H7 (cell line): ENCODE measurements at regions not wholly inside any gene's neighbourhood (a gene's known extent, or its start where the extent isn't known, plus 50 kb on each side); places are given as distances from the start of the nearest gene placed in this dataset.

Source experiments
- DNase-seq: peaks from one replicate; pipeline ENCODE4 v3.0.0; 2012
- H3K27me3 ChIP-seq: 2 replicates; pipeline ENCODE4 v1.6.0; 2011; ENCODE audit warnings: mild to moderate bottlenecking, low read length; ENCODE audit not compliant: control insufficient read depth, insufficient read depth
- H3K36me3 ChIP-seq: replicated peaks from 2 replicates; pipeline ENCODE4 v1.5.1; 2011; ENCODE audit warnings: low read length; ENCODE audit not compliant: control insufficient read depth, insufficient read depth
- H3K4me3 ChIP-seq: 2 replicates; pipeline ENCODE4 v1.5.1; 2011; ENCODE audit warnings: low read depth, mild to moderate bottlenecking, control low read depth, low read length, moderate library complexity; ENCODE audit not compliant: insufficient read depth

DNA sequence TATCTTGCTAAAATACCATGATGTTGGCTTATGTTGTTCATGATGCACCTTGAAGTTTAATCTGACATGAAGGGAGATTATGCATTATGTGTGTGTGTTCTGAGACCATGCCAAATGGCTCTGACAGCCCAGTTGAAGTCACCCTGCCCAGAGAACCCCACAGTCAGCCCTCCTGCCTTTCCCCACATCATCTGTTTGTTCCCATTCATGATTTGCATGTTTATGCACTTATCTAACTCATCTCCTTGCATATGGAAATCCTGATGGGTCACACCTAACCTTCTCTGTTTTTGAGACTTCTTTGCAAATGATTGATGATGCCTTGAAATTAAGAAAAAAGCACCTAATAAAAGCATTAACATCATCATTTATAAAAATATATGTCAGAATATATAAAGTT, 752.2 kb downstream of the GALR1 start:
- no peak for DNase-seq
- no peak overlapping the region for H3K4me3 ChIP-seq
- H3K36me3 ChIP-seq: no peaks in the 10 kb centered on the region
- H3K27me3 ChIP-seq: no peaks in the 10 kb centered on the region

DNA sequence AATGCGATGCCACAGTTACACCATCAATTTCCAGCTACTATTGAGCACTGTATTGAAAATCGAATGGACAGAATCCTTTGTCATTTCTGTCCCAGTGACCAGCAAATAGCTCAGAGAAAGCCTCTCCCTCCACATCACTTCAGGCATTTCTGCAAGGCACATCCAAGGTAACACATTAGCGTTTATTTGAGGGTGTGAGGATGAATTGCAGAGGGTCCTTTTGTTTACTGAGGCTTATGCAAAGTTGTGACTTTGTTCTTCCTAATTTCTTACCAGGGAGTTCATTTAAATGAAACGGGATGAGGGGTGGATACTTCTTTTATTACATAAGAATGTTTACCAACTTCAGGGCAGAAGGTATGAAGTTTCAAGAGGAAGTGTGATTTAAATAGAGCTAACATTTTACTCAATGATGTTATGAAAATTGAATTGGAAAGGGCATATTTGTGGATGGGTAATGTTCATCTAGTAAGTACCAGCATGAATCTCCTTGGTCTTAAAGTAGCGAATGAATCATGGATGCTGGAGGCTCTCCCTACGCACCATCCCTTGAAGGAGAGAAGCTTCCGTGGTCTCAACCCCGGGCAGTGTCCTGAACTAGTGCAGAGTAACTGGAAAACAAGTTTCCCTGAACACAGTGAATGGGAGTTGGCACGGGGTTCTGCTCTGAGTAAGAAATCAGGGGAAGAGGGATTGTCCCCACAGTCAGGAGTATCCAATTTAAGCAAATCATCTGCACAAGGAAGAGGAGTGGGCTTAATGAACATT, 756.5 kb downstream of the GALR1 start:
- Histone ChIP-seq H3K36me3 (no peaks in the 10 kb centered on the region), H3K27me3 (no peaks in the 10 kb centered on the region), H3K4me3 (no peak overlapping the region)
- peak; percentile 60 for DNase-seq

DNA sequence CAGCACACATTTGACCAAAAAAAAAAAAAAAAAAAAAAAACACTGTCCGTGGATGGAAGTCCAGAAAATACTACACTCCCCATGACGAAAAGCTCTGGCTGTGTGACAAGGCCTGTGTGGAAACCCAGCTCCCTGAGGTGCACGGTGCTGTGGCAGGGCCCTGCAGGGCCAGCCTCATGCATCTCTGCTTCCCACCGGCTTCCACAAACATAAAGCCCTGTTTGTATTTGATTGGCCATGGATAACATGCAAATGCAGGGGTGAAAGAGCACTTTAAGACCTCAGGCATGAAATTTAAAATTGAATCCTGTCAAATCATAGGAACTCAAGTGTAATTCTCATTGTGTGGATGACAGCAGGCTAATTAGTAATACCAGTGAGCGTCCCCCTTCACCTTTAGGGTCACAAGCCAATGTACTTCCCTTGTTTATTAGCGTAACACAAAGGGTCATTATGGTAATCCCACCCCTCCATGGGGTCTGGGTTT, 757.2 kb downstream of the GALR1 start:
- DNase-seq: peak; percentile 49
- Histone ChIP-seq H3K4me3 (no peak overlapping the region), H3K27me3 (no peaks in the 10 kb centered on the region), H3K36me3 (no peaks in the 10 kb centered on the region)

DNA sequence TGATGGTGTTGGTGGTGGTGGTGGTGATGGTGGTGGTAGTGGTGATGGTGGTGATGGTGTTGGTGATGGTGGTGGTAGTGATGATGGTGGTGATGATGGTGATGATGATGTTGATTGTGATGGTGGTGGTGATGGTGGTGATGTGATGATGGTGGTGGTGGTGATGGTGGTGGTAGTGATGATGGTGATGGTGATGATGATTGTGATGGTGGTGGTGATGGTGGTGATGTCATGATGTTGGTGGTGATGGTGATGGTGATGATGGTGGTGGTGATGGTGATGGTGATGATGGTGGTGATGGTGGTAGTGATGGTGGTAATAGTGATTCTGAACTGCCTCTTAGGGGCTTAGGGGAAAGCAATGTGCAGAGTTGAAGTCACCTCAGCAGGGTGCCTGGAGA, 760.7 kb downstream of the GALR1 start:
- DNase-seq: no peak
- H3K4me3 ChIP-seq: no peak overlapping the region
- H3K36me3 ChIP-seq: no peaks in the 10 kb centered on the region
- H3K27me3 ChIP-seq: no peaks in the 10 kb centered on the region

DNA sequence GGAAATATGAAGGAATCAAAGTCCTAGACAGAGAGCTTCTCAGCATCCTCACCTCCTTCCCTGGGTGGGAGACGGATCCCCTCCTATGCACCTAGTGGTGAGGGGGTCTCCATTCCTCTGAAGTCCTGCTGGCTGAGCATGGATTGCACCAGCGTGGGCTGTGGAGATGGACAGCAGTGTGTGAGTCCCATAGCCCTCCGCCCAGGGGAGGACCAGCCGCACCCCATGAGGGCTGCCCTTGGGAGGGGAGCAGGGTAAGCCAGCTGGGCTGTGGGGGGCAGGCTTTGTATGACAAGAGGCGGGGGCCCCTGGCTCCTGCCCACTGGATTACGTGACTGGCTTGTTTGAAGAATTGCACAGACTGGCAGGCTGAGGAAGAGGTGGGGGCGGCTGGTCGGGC, 768.2 kb downstream of the GALR1 start:
- Histone ChIP-seq H3K36me3 (no peaks in the 10 kb centered on the region), H3K4me3 (no peak overlapping the region), H3K27me3 (peaks cover 13% of the 10 kb centered on the region)
- no peak for DNase-seq

DNA sequence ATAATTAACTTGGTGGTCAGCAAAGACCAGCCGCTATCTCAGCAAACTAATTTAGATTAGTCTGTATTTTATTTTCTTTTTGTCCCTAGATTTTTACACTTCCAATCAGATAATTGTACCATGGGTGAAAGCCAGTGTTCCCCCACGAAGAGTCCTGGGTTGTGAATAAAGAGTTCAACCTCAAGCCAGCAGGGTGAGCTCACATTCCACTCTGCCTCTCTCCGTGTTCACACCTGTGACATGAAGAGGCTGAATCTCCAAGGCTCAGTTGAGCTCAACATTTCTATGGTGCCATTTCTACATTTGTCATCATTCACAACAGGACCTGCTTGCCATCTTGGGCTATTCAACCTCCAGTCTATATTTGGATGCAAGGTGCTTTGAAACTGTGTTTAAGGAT, 771.5 kb downstream of the GALR1 start:
- H3K27me3 ChIP-seq: peaks cover 11% of the 10 kb centered on the region
- peak; percentile 70 for DNase-seq

DNA sequence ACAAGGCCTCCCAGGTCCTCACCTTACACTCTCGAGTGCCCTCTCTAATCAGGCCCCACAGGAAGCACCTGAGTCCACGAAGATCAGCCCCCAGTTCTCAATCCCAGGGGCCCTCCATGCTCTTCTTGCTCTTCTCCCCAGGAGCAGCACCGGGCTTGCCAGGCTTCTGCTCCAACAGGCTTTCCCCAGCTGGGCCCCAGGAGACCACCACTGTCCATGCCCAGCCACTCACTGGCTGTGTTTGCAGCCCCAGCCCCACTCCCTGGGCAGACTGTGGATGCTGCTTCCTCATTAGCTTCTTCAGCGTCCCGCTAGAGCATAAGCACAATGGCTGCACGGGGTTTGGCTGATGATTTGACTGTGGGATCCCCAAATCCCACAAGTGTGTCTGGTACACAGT, 781.9 kb downstream of the GALR1 start:
- DNase-seq: no peak

More for the DNA sequence above, 771.5 kb downstream of the GALR1 start:
- no peak overlapping the region for H3K4me3 ChIP-seq
- H3K36me3 ChIP-seq: no peaks in the 10 kb centered on the region

DNA sequence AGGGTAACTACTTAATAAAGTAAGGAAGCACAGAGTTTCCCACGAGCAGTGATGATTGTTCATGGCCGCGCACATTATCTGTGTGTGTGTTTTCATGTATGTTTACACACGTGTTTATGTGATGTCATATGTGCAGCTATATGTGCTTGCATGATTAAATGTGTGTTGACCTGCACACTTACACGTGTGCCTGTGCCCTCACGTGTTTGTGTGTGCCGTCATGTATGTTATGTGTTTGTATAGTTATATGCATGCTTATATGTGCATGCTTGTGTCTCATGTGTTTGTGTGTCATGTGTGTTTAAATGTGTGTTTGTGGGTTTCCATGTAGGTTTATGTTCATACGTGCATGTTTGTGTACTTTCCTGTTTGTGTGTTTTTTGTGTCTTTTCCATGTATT, 782.3 kb downstream of the GALR1 start:
- no peaks in the 10 kb centered on the region for H3K27me3 ChIP-seq
- no peaks in the 10 kb centered on the region for H3K36me3 ChIP-seq
- H3K4me3 ChIP-seq: no peak overlapping the region
- no peak for DNase-seq

More for the DNA sequence above, 781.9 kb downstream of the GALR1 start:
- Histone ChIP-seq H3K4me3 (no peak overlapping the region), H3K27me3 (no peaks in the 10 kb centered on the region), H3K36me3 (no peaks in the 10 kb centered on the region)

DNA sequence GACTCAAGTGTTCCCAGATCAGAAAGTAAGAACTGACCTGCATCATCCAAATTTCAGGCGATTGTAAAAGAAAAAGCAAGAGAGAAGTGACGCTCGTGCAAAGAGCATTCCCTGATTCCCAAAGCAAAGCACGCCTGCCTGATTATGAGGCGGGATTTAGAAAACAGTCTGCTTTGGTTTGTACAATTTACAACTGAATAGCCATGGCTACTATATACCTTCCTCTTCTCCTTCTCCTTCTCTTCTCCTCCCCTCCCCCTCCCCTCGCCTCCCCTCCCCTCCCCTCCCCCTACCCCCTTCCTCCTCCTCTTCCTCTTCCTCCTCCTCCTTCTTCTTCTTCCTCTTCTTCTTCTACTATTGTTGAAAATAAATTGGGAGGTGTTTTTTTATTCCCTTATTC, 782.9 kb downstream of the GALR1 start:
- Histone ChIP-seq H3K27me3 (no peaks in the 10 kb centered on the region), H3K36me3 (no peaks in the 10 kb centered on the region), H3K4me3 (no peak overlapping the region)
- no peak for DNase-seq

DNA sequence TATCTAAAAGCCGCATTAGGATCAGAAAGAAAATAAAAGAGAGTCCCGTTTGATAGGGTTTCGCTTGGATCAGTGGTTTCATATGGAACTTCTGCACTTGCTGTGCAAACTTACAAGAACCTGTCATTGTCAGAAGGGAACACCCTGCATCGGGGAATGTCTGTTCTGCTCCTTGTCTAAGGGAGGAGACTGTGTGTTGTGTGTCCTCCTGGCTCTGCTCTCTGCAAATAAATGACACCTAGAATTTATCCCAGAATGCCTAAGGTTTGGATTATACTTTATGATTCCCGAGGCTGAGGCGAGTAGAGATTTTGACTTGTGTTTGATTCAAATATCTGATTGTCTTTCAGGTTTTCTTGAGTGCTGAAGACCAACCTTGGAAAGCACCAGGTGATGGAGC, 785.1 kb downstream of the GALR1 start:
- Histone ChIP-seq H3K36me3 (no peaks in the 10 kb centered on the region), H3K4me3 (no peak overlapping the region), H3K27me3 (no peaks in the 10 kb centered on the region)
- DNase-seq: no peak

DNA sequence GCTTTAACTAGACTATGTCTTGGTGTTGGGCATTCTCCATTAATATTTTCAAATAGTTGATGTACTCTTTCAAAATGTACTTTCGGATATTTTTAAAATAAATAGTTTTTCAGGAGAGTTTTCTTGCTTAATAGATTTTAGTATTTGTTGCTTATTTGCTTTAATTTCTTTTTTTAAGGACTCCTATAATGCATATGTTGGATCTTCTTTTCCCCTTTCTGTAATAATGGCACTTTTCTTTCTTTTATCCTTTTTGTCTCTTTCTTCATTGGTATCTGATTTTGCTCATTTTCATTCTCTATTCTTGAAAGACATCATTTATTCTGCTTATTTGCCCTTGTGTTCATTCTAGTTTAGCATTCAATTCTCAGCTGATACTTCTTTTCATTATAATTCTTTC, 791.6 kb downstream of the GALR1 start:
- Histone ChIP-seq H3K27me3 (no peaks in the 10 kb centered on the region), H3K36me3 (no peaks in the 10 kb centered on the region)

DNA sequence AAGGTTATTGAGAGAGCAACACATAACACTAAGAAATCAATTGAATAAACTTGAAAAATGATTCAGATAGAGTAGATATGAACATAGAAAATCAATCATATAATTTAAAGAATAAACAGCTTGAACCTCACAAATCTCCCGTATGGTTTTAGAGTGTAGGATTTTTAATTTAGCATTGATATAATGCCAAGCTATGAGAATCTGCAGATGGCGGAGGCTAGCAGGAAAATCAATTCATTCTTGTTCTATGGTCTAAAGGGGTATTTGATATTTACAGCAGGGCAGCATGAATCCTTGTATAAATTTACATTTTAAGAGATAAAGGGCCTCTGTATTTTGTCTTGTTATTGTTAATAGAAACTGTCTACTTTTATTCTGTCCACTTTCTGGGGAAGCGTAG, 797.0 kb downstream of the GALR1 start:
- H3K4me3 ChIP-seq: no peak overlapping the region
- no peaks in the 10 kb centered on the region for H3K27me3 ChIP-seq
- DNase-seq: no peak
- no peaks in the 10 kb centered on the region for H3K36me3 ChIP-seq

More for the DNA sequence above, 791.6 kb downstream of the GALR1 start:
- H3K4me3 ChIP-seq: no peak overlapping the region
- DNase-seq: no peak

DNA sequence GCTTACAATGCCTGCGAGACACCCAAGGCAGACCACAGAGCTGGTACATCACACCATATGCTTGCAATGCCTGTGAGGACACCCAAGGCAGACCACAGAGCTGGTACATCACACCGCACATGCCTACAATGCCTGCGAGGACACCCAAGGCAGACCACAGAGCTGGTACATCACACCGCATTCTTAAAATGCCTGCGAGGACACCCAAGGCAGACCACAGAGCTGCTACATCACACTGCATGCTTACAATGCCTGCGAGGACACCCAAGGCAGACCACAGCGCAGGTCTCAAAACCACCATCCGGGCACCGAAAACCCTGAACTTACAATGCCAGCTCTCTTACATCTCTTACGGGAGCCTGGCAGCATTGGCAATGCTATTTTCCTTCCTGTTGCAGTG, 799.6 kb downstream of the GALR1 start:
- DNase-seq: no peak
- H3K36me3 ChIP-seq: no peaks in the 10 kb centered on the region
- no peaks in the 10 kb centered on the region for H3K27me3 ChIP-seq
- H3K4me3 ChIP-seq: no peak overlapping the region

DNA sequence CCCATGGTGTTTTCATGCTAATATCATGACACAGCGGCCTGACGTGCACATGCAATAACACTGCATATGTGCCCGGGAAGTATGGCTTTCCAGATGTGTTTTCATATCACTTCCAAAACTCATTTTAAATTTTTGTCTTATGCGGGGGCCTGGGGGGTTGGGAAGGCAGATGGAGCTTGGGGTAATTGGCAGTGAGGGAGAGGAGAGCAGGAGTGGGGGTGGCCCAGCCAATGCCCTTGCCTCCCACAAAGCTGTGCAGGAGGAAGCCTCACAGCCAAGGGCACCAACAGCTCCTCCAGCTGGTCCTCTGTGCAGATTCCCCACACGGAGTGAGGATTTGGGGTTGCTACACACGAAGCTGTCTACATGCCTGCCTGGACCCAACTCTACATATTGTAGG, 805.2 kb downstream of the GALR1 start:
- H3K4me3 ChIP-seq: no peak overlapping the region
- no peaks in the 10 kb centered on the region for H3K36me3 ChIP-seq
- no peaks in the 10 kb centered on the region for H3K27me3 ChIP-seq
- DNase-seq: no peak

DNA sequence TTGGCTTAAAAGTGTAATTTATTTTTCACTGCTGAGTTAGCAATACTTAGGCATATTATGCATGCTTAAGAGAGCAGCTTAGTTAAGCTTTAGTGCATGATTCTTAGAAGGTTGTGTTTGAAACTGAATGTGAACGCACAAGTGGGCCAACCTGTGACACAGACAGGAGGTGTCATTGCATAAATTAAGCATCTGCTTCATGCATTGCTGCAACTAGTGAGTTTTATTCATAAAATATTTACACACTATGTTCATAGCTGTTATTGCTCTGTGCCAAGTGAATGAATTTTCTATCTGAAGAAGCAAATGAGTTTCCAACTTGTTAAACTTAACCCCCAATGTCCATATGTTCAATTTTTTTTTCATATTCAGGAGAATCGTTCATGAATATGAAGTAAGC, 806.4 kb downstream of the GALR1 start:
- Histone ChIP-seq H3K27me3 (no peaks in the 10 kb centered on the region), H3K4me3 (no peak overlapping the region), H3K36me3 (no peaks in the 10 kb centered on the region)
- DNase-seq: no peak
